HL-60 (cell line): ENCODE measurements at regions not wholly inside any gene's neighbourhood (a gene's known extent, or its start where the extent isn't known, plus 50 kb on each side); places are given as distances from the start of the nearest gene placed in this dataset.

Experiments used
- CTCF ChIP-seq: IDR thresholded peaks from one replicate; pipeline ENCODE4 v1.5.1; 2011; ENCODE audit warnings: low read length, control low read depth, inconsistent platforms; ENCODE audit not compliant: insufficient read depth
- REST ChIP-seq: IDR thresholded peaks from 2 replicates; pipeline ENCODE4 v1.6.1; 2012; ENCODE audit warnings: low read depth; ENCODE audit not compliant: insufficient replicate concordance
- SPI1 ChIP-seq: IDR thresholded peaks from 2 replicates; pipeline ENCODE4 v1.6.1; 2012; ENCODE audit warnings: low read depth, mild to moderate bottlenecking, borderline replicate concordance

GRCh38 chr16:85398050-85398451 is 215.1 kb upstream of the GSE1 start:
- TF ChIP-seq CTCF, result no peak
- no peak for TF ChIP-seq SPI1
- no peak for TF ChIP-seq REST
